SK-MEL-5 (cell line): ENCODE measurements at regions not wholly inside any gene's neighbourhood (a gene's known extent, or its start where the extent isn't known, plus 50 kb on each side); places are given as distances from the start of the nearest gene placed in this dataset.

Experiments
- DNase-seq: peaks from one replicate; pipeline ENCODE4 v3.0.0-alpha.2; 2016; ENCODE audit warnings: low read depth, low spot score
- in situ Hi-C: cut with HindIII; loops from 2 replicates; pipeline ENCODE4 v1.10.0; 2016; ENCODE audit warnings: low sequenced_read_pairs, high pct_unique_total_duplicates, low pct_unique_long_range_greater_than_20kb

GRCh38 chr20:61149636-61150035 is 102.4 kb upstream of the CDH4 start:
- no peak for DNase-seq
- in situ Hi-C loops: no loop called here

GRCh38 chr20:61157301-61157700 is 94.8 kb upstream of the CDH4 start:
- no peak for DNase-seq
- in situ Hi-C loops: no loop called here

GRCh38 chr20:61159957-61160686 is 91.9 kb upstream of the CDH4 start:
- in situ Hi-C loops: no loop called here
- no peak for DNase-seq

GRCh38 chr20:61161726-61162390 is 90.2 kb upstream of the CDH4 start:
- no peak for DNase-seq
- in situ Hi-C loops: no loop called here

GRCh38 chr20:61162451-61162850 is 89.6 kb upstream of the CDH4 start:
- no peak for DNase-seq
- in situ Hi-C loops: no loop called here

GRCh38 chr20:61163031-61163430 is 89.0 kb upstream of the CDH4 start:
- in situ Hi-C loops: no loop called here
- no peak for DNase-seq

GRCh38 chr20:61166324-61166723 is 85.7 kb upstream of the CDH4 start:
- in situ Hi-C loops: no loop called here
- DNase-seq: no peak

GRCh38 chr20:61168605-61169004 is 83.5 kb upstream of the CDH4 start:
- in situ Hi-C loops: no loop called here
- no peak for DNase-seq

- no peak for DNase-seq
- in situ Hi-C loops: no loop called here
These were observed 82.2 kb upstream of the CDH4 start for GRCh38 chr20:61169874-61170273.

GRCh38 chr20:61170496-61171320 is 81.4 kb upstream of the CDH4 start:
- DNase-seq: no peak
- in situ Hi-C loops: no loop called here

GRCh38 chr20:61173267-61173666 is 78.8 kb upstream of the CDH4 start:
- in situ Hi-C loops: no loop called here
- DNase-seq: no peak

GRCh38 chr20:61173961-61174725 is 77.9 kb upstream of the CDH4 start:
- DNase-seq: no peak
- in situ Hi-C loops: no loop called here

- in situ Hi-C loops: no loop called here
- DNase-seq: no peak
These were observed 75.2 kb upstream of the CDH4 start for GRCh38 chr20:61176874-61177273.

- DNase-seq: no peak
- in situ Hi-C loops: no loop called here
These were observed 73.5 kb upstream of the CDH4 start for GRCh38 chr20:61178551-61179071.

- in situ Hi-C loops: no loop called here
- no peak for DNase-seq
These were observed 67.9 kb upstream of the CDH4 start for GRCh38 chr20:61184194-61184593.

GRCh38 chr20:61185181-61185580 is 66.9 kb upstream of the CDH4 start:
- in situ Hi-C loops: no loop called here

GRCh38 chr20:61185841-61186601 is 66.0 kb upstream of the CDH4 start:
- no peak for DNase-seq
- in situ Hi-C loops: no loop called here

More at GRCh38 chr20:61185181-61185580, 66.9 kb upstream of the CDH4 start:
- no peak for DNase-seq
